HEK293T (cell line): ENCODE measurements at regions not wholly inside any gene's neighbourhood (a gene's known extent, or its start where the extent isn't known, plus 50 kb on each side); places are given as distances from the start of the nearest gene placed in this dataset.

Experiments
- CTCF ChIA-PET: fragments of 350-600 bp; formaldehyde crosslinking; extraction: SDS; loops from one replicate; lab custom pipeline; 2021; ENCODE audit warnings: antibody characterized with exemption, inconsistent platforms; lab: Yijun Ruan, JAX
- POLR2A ChIA-PET: fragments of 350-600 bp; formaldehyde crosslinking; extraction: SDS; loops from one replicate; lab custom pipeline; 2020; ENCODE audit warnings: antibody characterized with exemption, inconsistent platforms; lab: Yijun Ruan, JAX
- DNase-seq: peaks from one replicate; pipeline ENCODE4 v3.0.0; 2012; ENCODE audit warnings: mixed read lengths; ENCODE audit errors: extremely low spot score
- ARNT ChIP-seq: fragments of 450-650 bp; IDR thresholded peaks from 2 replicates; pipeline ENCODE4 v1.6.1; 2017; ENCODE audit warnings: mild to moderate bottlenecking
- BHLHE40 ChIP-seq: fragments of 450-650 bp; IDR thresholded peaks from 2 replicates; pipeline ENCODE4 v1.6.1; 2016; ENCODE audit warnings: mild to moderate bottlenecking, moderate library complexity, borderline replicate concordance
- CTBP1 ChIP-seq: fragments of 450-650 bp; IDR thresholded peaks from 2 replicates; pipeline ENCODE4 v1.6.1; 2016; ENCODE audit warnings: borderline replicate concordance
- ELF4 ChIP-seq: fragments of 450-650 bp; IDR thresholded peaks from 2 replicates; pipeline ENCODE4 v1.6.1; 2017; ENCODE audit warnings: antibody characterized with exemption
- FOXA1 ChIP-seq: fragments of 450-650 bp; IDR thresholded peaks from 2 replicates; pipeline ENCODE4 v1.6.1; 2016; ENCODE audit warnings: mild to moderate bottlenecking
- FOXK2 ChIP-seq: fragments of 450-650 bp; IDR thresholded peaks from 2 replicates; pipeline ENCODE4 v1.6.1; 2016; ENCODE audit warnings: mild to moderate bottlenecking
- FOXM1 ChIP-seq: fragments of 450-650 bp; IDR thresholded peaks from 2 replicates; pipeline ENCODE4 v1.6.1; 2017; ENCODE audit warnings: mild to moderate bottlenecking, borderline replicate concordance
- HDGF ChIP-seq: fragments of 450-650 bp; IDR thresholded peaks from 2 replicates; pipeline ENCODE4 v1.6.1; 2017; ENCODE audit warnings: antibody characterized with exemption, borderline replicate concordance
- L3MBTL2 ChIP-seq: fragments of 450-650 bp; conservative IDR thresholded peaks from 2 replicates; pipeline ENCODE4 v1.6.1; 2016; ENCODE audit warnings: mild to moderate bottlenecking
- LEF1 ChIP-seq: fragments of 450-650 bp; IDR thresholded peaks from 2 replicates; pipeline ENCODE4 v1.6.1; 2017; ENCODE audit warnings: mild to moderate bottlenecking, borderline replicate concordance
- NFRKB ChIP-seq: fragments of 450-650 bp; IDR thresholded peaks from 2 replicates; pipeline ENCODE4 v1.6.1; 2016; ENCODE audit warnings: mild to moderate bottlenecking, moderate library complexity
- SP1 ChIP-seq: fragments of 450-650 bp; IDR thresholded peaks from 2 replicates; pipeline ENCODE4 v1.6.1; 2017
- SUZ12 ChIP-seq: fragments of 450-650 bp; IDR thresholded peaks from 2 replicates; pipeline ENCODE4 v1.6.1; 2016; ENCODE audit warnings: mild to moderate bottlenecking
- TARDBP ChIP-seq: fragments of 450-650 bp; IDR thresholded peaks from 2 replicates; pipeline ENCODE4 v1.6.1; 2016
- ZNF384 ChIP-seq: fragments of 450-650 bp; IDR thresholded peaks from 2 replicates; pipeline ENCODE4 v1.6.1; 2016
- TF ChIP-seq, protein P1 (sequence below): fragments of 450-650 bp; IDR thresholded peaks from 2 replicates; pipeline ENCODE4 v1.6.1; 2016

GRCh38 chr1:187873126-187873525 is 1044.4 kb downstream of the PLA2G4A start:
- DNase-seq, result no peak
- POLR2A ChIA-PET, result no interaction called here
- TF ChIP-seq ARNT (no peak), L3MBTL2 (no peak), FOXK2 (no peak), NFRKB (no peak), SUZ12 (no peak), ELF4 (no peak), HDGF (no peak), LEF1 (no peak), TARDBP (no peak), FOXA1 (no peak), BHLHE40 (no peak), CTBP1 (no peak), SP1 (no peak)
- TF ChIP-seq, protein P1, sequence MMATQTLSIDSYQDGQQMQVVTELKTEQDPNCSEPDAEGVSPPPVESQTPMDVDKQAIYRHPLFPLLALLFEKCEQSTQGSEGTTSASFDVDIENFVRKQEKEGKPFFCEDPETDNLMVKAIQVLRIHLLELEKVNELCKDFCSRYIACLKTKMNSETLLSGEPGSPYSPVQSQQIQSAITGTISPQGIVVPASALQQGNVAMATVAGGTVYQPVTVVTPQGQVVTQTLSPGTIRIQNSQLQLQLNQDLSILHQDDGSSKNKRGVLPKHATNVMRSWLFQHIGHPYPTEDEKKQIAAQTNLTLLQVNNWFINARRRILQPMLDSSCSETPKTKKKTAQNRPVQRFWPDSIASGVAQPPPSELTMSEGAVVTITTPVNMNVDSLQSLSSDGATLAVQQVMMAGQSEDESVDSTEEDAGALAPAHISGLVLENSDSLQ, result no peak
- CTCF ChIA-PET, result no interaction called here

DNA sequence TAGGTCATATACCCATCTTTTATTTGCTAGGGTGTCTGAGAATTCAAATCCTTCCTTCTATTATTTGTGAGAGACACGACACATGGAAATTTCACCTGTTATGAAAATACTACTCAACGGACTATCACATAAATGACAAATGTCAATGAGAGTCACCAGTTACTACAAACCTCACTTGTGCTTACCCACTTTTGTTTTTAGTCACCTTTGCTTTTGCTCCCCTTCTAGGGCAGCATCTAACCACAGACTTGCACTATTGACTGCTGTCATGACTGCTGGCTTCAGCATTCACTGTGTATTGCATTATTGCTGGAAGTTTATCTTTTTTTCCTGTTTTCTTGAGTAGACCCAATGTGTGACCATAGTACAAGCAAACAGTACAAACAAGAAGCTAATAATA is 1048.0 kb downstream of the PLA2G4A start:
- TF ChIP-seq HDGF (no peak), FOXK2 (no peak), CTBP1 (no peak), ELF4 (no peak), LEF1 (no peak), ARNT (no peak), TARDBP (no peak), FOXA1 (no peak), ZNF384 (no peak), NFRKB (no peak), SUZ12 (no peak), BHLHE40 (no peak), L3MBTL2 (no peak), SP1 (no peak), FOXM1 (no peak)
- ChIA-PET CTCF (no interaction called here), POLR2A (no interaction called here)
- no peak for DNase-seq

GRCh38 chr1:187877220-187877619 is 1048.5 kb downstream of the PLA2G4A start:
- POLR2A ChIA-PET, result no interaction called here

DNA sequence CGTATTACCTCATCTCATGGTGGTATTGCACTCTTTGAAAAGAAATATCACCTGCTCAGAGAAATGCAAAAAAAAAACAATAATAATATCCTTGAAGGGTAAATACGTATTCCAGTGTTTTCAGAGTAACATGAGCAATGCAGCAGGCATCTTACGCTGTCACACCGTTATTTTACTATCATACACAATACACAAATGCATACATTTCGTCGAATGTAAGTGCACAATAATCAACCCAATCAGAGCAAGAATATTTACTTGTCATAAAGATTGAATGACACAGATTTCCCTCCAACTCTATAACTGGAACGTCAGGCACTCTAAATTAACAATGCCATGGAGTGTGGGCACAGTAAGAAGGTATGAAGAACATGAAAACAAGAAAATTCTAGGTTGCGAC is 1050.1 kb downstream of the PLA2G4A start:
- CTCF ChIA-PET, result no interaction called here
- no peak for DNase-seq
- TF ChIP-seq SP1 (no peak), ARNT (no peak), ELF4 (no peak), L3MBTL2 (no peak), NFRKB (no peak), BHLHE40 (no peak), FOXA1 (no peak), FOXK2 (no peak), CTBP1 (no peak), FOXM1 (no peak), ZNF384 (no peak), SUZ12 (no peak), TARDBP (no peak), LEF1 (no peak)
- TF ChIP-seq, protein P1, result no peak
- POLR2A ChIA-PET, result no interaction called here

More at GRCh38 chr1:187877220-187877619, 1048.5 kb downstream of the PLA2G4A start:
- TF ChIP-seq BHLHE40 (no peak), FOXK2 (no peak), TARDBP (no peak), ZNF384 (no peak), LEF1 (no peak), FOXA1 (no peak), HDGF (no peak), SUZ12 (no peak), ELF4 (no peak), CTBP1 (no peak), SP1 (no peak), ARNT (no peak), NFRKB (no peak), FOXM1 (no peak), L3MBTL2 (no peak)
- TF ChIP-seq, protein P1, result no peak
- DNase-seq, result no peak
- CTCF ChIA-PET, result no interaction called here

DNA sequence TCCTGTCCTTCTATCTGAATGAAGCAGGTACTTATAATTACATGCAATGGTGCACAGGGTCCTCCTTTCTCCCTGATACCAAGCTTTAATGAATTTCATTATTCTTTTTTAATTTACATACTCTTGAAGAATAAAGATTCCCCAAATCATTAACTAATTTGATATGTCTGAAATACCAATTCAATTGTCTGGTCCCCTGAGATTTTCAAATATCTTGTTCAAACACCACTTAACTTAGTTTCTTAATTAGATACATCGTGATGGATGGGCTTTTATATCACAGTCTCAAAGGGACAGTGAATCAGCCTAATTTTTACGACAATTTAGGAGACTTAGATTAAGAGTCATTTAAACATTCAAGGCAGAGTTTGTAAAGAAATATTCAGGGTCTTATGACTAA is 1054.6 kb downstream of the PLA2G4A start:
- no peak for TF ChIP-seq TARDBP
- no peak for TF ChIP-seq FOXA1
- no peak for TF ChIP-seq BHLHE40
- no peak for TF ChIP-seq ELF4
- TF ChIP-seq FOXK2, result no peak
- TF ChIP-seq SP1, result no peak
- no peak for TF ChIP-seq ARNT
- no peak for TF ChIP-seq ZNF384
- no peak for TF ChIP-seq L3MBTL2
- ChIA-PET POLR2A (no interaction called here), CTCF (no interaction called here)
- DNase-seq, result no peak

DNA sequence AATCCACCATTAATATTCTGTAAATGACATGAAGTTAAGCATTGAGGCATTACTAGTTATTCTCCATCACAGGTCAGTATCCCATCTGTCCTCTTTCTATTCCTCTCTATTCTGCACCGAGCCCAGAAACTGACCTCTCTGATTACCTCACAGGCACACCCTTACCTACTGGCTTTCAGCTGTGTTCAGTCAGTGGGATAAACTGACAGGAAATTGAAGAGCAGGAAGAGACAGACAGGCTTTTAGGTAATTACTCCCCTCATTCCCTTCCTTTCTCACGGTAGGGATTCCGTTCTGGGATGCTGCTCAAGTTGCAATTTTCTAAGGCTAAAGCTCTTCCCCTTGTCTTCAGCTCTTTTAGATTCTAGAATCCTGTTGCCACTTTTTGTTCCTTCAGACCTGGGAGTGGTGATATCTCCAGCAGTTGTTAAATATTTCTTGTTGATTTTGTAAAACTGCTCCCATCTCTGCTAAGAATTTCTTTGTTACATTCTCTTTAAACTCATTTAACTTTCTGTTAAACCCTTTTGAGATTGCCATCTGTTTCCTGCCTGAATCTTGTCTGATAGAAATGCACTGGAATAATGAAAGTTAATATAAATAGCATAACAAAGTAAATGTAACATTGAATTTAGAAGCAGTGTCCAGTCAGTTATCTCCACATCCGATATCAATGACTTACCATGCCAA is 1063.4 kb downstream of the PLA2G4A start:
- DNase-seq, result no peak
- POLR2A ChIA-PET, result no interaction called here
- TF ChIP-seq HDGF (no peak), FOXA1 (no peak)
- CTCF ChIA-PET, result no interaction called here
